Heart right ventricle (tissue), 16 donors: ENCODE measurements at regions not wholly inside any gene's neighbourhood (a gene's known extent, or its start where the extent isn't known, plus 50 kb on each side); places are given as distances from the start of the nearest gene placed in this dataset.

Source experiments
- ATAC-seq, 8 donors: fragments of 200-7000 bp; cut with Tn5 transposase; one replicate each; pipeline ENCODE4 v1.9.1; 2020; ENCODE audit warnings: mild to moderate bottlenecking in 8 of 8, moderate library complexity in 8 of 8, moderate number of reproducible peaks in 1 of 8
- DNase-seq, 2 donors: peaks; one replicate each; pipeline ENCODE4 v3.0.0-alpha.2; 2020
- H3K27ac ChIP-seq, 10 donors: fragments of 200-600 bp; sonication (generic) in 2 of 10; one replicate each; pipeline versions ENCODE4 v1.5.0 to v1.8.0; 2020 to 2022; ENCODE audit warnings: mild to moderate bottlenecking in 3 of 10
- H3K27me3 ChIP-seq, 7 donors: fragments of 200-600 bp; one replicate each; pipeline ENCODE4 v1.8.0; 2021 to 2022; ENCODE audit warnings: mild to moderate bottlenecking in 2 of 7
- H3K36me3 ChIP-seq, 9 donors: fragments of 200-600 bp; sonication (generic) in 1 of 9; one replicate each; pipeline versions ENCODE4 v1.5.0 to v1.8.0; 2020 to 2022; ENCODE audit warnings: mild to moderate bottlenecking in 2 of 9
- H3K4me1 ChIP-seq, 9 donors: fragments of 200-600 bp; sonication (generic) in 1 of 9; one replicate each; pipeline versions ENCODE4 v1.5.0 to v1.8.0; 2020 to 2022; ENCODE audit warnings: mild to moderate bottlenecking in 4 of 9
- H3K4me3 ChIP-seq, 10 donors: fragments of 200-600 bp; sonication (generic) in 2 of 10; one replicate each; pipeline versions ENCODE4 v1.5.0 to v1.8.0; 2020 to 2022; ENCODE audit warnings: mild to moderate bottlenecking in 7 of 10, moderate library complexity in 2 of 10
- H3K9me3 ChIP-seq, 11 donors: fragments of 200-600 bp in 10 of 11; sonication (generic) in 2 of 11; one replicate each; pipeline versions ENCODE4 v1.5.0 to v1.8.0; 2013 to 2022; ENCODE audit warnings: mild to moderate bottlenecking in 2 of 11, control low read depth in 1 of 11, moderate library complexity in 1 of 11
- WGBS, 2 donors: extraction: QIAGEN DNeasy Blood & Tissue Kit; methylation state at CpG; one replicate each; pipeline ENCODE4 v1.1.7; 2013; ENCODE audit warnings: inconsistent platforms in 1 of 2; 5-methylcytosine and 5-hydroxymethylcytosine counted together
- intact Hi-C, 10 donors: fragments of 100-400 bp; cut with DNase I; formaldehyde crosslinking; loops; one replicate each; pipeline versions ENCODE4 v1.11.1 to v1.14.2; 2022
- TF ChIP-seq, protein P1 (sequence below), 9 donors: fragments of 200-600 bp; sonication (generic) in 2 of 9; IDR thresholded peaks; one replicate each; pipeline versions ENCODE4 v1.5.0 to v1.8.0; 2021 to 2022; ENCODE audit warnings: antibody characterized with exemption in 9 of 9, mild to moderate bottlenecking in 5 of 9, moderate library complexity in 1 of 9
- donor health status: Arrhythmogenic right ventricular cardiomyopathy.
- donor health status: ischemic (EF 13 %, LVEDD 7.1; RV severe dilation, severe dysfunction).
- donor health status: healthy with polysubstance abuse.
- donor health status: DM: no; HTN: yes; CAD: no.
- donor health status: DM: no; HTN: no; CAD: no.
- donor health status: ischemic (EF 25% LVEDD 6.9; RV normal size, moderate dysfunction).
- donor health status: ischemic (EF 25% LVEDD 5.7; RV mildly dilated, moderate dysfunction).
- donor health status: healthy.
- donor health status: DM: yes; HTN: yes; CAD: no.
- donor health status: Ischemic cardiomyopathy.
- donor health status: ischemic (EF 35%, LVEDD 5.7; RV mildly dilated, moderate dysfunction).
- donor health status: nonischemic (EF 11% LVEDD 7.7; RV severe dilation, severe dysfunction).
- donor health status: DM: yes; HTN: yes; CAD: no.
- donor health status: PGD.
- donor health status: ischemic (EF 29% LVEDD 5.4; RV normal size, mild dysfunction).
- donor health status: nonischemic (EF 23%, LVEDD 6.1; RV moderate dilation, normal function).

DNA sequence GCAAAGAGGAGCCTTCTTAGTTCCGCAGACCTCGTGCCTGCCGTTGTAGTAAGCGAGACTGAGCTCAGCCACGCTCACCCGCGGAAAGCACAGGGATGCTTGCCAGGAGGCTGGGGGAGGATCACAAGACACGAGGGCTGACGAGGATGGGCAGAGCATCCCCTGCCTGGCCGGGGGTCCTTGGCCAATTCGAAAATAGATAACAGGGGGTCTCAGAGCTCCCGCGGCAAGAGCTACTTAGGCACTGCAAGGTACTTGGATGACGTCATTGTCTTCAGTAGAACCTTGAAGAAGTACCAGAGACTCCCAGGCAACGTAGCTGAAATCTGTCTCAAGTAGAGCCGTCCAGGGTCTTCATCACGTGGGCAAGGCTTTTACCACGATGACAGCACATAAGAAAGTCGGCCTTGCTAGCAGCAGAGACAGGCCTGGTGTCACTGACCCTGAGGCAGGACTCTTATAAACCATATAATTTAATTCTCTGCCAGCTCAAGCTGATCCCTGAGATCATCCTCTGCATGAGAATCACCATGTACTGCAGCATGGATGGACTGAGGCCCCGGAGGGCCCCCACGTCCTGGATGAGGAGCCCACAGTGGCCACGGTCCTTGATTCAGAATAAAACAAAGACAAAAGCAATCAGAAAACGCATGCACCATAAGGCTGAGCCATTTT lies 81.9 kb downstream of the TMEM18 start:
- TF ChIP-seq, protein P1, sequence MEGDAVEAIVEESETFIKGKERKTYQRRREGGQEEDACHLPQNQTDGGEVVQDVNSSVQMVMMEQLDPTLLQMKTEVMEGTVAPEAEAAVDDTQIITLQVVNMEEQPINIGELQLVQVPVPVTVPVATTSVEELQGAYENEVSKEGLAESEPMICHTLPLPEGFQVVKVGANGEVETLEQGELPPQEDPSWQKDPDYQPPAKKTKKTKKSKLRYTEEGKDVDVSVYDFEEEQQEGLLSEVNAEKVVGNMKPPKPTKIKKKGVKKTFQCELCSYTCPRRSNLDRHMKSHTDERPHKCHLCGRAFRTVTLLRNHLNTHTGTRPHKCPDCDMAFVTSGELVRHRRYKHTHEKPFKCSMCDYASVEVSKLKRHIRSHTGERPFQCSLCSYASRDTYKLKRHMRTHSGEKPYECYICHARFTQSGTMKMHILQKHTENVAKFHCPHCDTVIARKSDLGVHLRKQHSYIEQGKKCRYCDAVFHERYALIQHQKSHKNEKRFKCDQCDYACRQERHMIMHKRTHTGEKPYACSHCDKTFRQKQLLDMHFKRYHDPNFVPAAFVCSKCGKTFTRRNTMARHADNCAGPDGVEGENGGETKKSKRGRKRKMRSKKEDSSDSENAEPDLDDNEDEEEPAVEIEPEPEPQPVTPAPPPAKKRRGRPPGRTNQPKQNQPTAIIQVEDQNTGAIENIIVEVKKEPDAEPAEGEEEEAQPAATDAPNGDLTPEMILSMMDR (IDR thresholded peaks at IDR 0.05) = no peak
- H3K4me1 ChIP-seq = no peaks in the 10 kb centered on the region
- WGBS, 2 donors = 81 to 83% methylated on average over 23 of the region's 23 CpGs
- DNase-seq (no peak), ATAC-seq (no peak)
- intact Hi-C loops = no loop called here
- no peaks in the 10 kb centered on the region for H3K36me3 ChIP-seq
- no peaks in the 10 kb centered on the region for H3K9me3 ChIP-seq
- H3K27ac ChIP-seq = no peak overlapping the region
- no peak overlapping the region for H3K4me3 ChIP-seq
- peaks cover 0 to 13% (median 2%) of the 10 kb centered on the region in 7 donors for H3K27me3 ChIP-seq

DNA sequence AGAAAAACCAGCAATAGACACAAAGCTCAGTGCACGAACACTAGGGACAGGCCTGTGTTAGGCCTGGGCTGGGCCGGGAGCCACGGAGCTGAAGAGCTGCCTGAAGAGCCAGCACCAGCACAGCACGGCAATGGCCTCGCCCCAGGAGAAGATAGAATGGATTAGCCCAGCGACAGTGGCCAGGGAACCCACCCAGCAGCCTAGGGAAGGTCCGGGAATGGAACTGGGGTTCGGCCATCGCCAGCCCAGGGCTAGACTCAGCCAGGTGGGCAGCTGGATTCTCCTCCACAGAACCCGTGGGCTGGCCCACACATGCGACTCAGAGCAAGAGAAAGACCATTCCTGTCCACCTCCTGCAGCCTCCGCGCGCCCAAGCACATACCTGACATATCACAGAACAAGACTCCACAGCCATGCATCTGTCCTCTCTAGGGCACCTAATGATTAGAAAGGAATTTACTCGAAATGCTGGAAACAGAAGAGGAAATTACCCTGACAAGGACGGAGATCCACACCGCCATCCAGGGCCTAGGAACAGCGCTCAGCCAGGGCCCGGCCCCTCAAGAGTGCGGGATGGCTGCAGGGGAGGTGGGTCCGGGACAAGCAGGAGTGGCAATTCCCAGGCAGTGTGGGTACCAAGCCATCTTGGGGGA lies 82.8 kb downstream of the TMEM18 start:
- DNase-seq (no peak), ATAC-seq (no peak)
- Histone ChIP-seq H3K9me3 (no peaks in the 10 kb centered on the region), H3K27me3 (peaks cover 0 to 17% (median 5%) of the 10 kb centered on the region in 7 donors), H3K4me3 (no peak overlapping the region), H3K4me1 (no peaks in the 10 kb centered on the region), H3K36me3 (no peaks in the 10 kb centered on the region), H3K27ac (no peak overlapping the region)
- 90 to 93% methylated on average over 21 of the region's 21 CpGs for WGBS, 2 donors
- intact Hi-C loops = no loop called here
- TF ChIP-seq, protein P1 (IDR thresholded peaks at IDR 0.05) = no peak

DNA sequence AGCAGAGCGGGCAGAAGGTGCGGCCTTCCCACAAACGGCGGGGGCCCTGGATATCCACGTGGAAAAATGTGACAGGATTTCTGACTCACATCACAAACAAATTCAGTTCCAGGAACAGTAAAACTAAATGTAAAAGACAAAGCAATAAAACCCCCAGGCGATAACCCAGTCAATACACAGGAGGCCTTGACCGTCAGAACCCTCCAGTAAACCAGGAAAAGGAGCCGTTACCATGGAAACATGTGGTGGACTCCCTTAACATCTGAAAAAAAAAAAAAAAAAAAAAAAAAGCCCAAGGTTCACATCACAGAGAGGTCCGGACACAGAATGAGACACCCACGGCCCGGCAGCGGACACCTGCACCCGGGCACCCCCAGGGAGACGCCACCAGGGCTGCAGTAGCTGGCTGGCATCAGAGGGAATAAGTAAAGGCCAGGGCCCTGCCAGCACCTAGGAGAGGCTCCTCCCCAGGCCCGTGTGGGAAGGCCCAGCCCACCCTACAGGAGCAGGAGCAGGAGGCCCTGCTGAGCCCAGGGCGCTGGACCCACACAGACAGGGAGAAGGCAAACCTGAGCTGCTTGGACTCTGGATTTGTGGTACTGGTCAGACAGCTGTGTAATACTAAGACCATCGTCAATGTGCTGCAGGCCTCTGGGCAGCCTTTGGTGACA lies 83.7 kb downstream of the TMEM18 start:
- H3K4me1 ChIP-seq = no peaks in the 10 kb centered on the region
- no peak overlapping the region for H3K4me3 ChIP-seq
- H3K27me3 ChIP-seq = peaks cover 0 to 18% (median 8%) of the 10 kb centered on the region in 7 donors
- H3K27ac ChIP-seq = no peak overlapping the region
- WGBS, 2 donors = 85 to 89% methylated on average over 17 of the region's 17 CpGs
- ATAC-seq (no peak), DNase-seq (no peak)
- intact Hi-C loops = no loop called here
- TF ChIP-seq, protein P1 (IDR thresholded peaks at IDR 0.05) = no peak
- no peaks in the 10 kb centered on the region for H3K36me3 ChIP-seq
- no peaks in the 10 kb centered on the region for H3K9me3 ChIP-seq

DNA sequence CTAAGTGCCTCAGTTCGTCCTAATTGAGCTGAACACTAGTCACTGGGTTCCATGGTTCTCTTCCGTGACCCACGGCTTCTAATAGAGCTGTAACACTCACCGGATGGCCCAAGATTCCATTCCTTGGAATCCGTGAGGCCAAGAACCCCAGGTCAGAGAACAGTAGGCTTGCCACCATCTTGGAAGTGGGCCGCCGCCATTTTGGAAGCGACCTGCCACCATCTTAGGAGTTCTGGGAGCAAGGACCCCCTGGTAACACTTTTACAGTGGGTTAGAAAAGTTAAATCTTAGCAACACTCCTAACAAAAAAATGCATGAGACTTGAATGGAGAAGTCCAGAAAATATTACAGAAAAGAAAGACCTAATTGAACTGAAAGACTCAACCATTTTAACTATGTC lies 84.5 kb downstream of the TMEM18 start:
- peaks cover 0 to 23% (median 14%) of the 10 kb centered on the region in 7 donors for H3K27me3 ChIP-seq
- H3K27ac ChIP-seq = no peak overlapping the region
- H3K9me3 ChIP-seq = no peaks in the 10 kb centered on the region
- H3K36me3 ChIP-seq = no peaks in the 10 kb centered on the region
- 89 to 93% methylated on average over 8 of the region's 8 CpGs for WGBS, 2 donors
- ATAC-seq (no peak), DNase-seq (no peak)
- H3K4me3 ChIP-seq = no peak overlapping the region
- TF ChIP-seq, protein P1 (IDR thresholded peaks at IDR 0.05) = no peak
- no peaks in the 10 kb centered on the region for H3K4me1 ChIP-seq
- intact Hi-C loops = no loop called here
